HG02759 (cell line): ENCODE measurements at regions not wholly inside any gene's neighbourhood (a gene's known extent, or its start where the extent isn't known, plus 50 kb on each side); places are given as distances from the start of the nearest gene placed in this dataset.
"Not testable (repeated sequence)": the region's sequence is repeated elsewhere in the genome, so short reads cannot be mapped to it uniquely, and the experiment has no call there.

Source experiments
- ATAC-seq: cut with Tn5 transposase; IDR thresholded peaks from one replicate; pipeline ENCODE4 v1.9.1; 2021; ENCODE audit warnings: mild to moderate bottlenecking, moderate library complexity; ENCODE audit not compliant: unreplicated experiment

DNA sequence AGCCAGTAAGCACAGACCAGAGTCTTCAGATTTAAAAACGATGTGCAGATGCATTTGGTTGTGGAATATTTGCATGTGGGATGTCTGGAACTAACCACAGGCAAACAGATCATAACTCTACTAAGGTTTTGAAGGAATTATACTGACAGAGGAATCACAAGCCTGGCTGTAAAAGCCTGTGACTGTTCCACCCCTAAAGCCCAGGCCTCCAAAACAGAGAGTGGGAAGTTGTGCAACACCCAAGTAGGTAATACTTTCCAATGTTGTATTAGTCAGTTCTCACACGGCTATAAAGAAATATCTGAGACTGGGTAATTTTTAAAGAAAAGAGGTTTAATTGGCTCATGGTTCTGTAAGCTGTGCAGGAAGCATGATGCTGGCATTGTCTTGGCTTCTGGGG is 68.1 kb upstream of the DCD start:
- no peak for ATAC-seq

DNA sequence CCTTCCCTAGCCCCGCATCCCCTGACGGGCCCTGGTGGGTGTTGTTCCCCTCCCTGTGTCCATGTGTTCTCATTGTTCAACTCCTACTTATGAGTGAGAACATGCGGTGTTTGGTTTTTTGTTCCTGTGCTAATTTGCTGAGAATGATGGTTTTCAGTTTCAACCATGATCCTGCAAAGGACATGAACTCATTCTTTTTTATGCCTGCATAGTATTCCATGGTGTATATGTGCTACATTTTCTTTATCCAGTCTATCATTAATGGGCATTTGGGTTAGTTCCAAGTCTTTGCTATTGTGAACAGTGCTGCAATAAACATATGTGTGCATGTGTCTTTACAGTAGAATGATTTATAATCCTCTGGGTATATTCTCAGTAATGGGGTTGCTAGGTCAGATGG is 65.7 kb upstream of the DCD start:
- not testable (repeated sequence) for ATAC-seq

DNA sequence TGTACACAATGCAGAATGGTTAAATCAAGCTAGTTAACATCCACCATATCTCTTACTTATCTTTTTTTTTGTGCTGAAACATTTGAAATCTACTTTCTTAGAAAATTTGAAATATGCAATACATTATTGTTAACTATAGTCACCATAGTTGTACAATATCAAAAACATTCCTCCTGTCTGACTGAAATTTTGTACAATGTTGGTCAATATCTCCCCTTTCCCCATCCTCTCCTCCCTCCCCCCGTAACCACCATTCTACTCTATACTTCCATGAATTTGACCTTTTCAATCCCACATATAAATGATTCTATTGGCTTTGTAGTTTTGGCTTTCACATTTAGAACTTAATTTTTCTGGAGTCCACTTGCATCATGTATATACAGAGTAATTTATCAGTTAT is 63.5 kb upstream of the DCD start:
- no peak for ATAC-seq

DNA sequence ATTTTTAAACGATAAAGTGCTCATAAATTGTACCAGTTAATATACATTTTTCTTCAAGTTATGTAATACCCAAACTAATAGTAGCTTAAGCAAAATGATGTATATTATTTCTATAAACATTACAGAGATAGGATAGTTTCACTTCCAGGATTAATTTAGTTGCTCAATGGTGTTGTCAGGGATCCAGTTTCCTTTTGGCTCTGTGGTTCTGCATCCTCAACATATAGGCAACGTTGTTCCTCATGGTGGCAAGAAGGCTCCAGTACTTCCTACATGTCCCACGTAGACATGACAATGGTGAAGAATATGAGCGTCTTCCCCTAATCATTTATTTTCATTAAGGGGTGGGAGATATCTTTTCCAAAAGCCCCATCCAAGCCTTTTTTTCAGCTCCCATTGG is 60.7 kb upstream of the DCD start:
- no peak for ATAC-seq

- ATAC-seq, result no peak
These were observed 56.0 kb upstream of the DCD start for GRCh38 chr12:54704202-54704601.

DNA sequence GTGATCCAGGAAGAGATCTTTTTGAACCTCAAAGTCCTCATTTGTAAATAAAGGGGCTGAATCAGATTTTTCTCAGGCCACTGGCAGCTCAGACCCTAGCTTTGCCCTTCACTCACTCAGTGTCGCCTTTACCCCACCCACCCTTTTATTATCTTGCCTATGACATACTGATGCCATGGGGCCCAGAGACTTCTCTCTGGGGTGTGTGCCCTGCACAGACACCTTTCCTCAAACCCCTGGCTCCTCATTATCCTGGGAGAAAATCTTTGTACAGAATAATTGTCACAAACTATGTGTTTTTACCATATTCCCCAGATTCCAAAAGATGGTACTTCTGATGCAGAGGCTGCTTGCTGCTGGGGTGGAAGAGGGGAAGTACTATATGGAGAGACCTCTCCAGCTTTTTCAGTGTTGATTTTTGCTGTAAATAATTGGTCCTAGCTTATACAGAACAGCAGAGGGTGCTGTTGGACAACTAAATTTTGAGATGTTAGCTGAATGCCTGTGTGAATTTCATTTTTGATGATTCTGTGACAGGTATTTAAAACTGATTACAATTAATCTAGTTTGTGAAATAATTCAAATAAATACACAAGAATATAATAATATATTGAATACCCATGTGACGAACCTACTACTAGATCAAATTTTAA is 53.9 kb upstream of the DCD start:
- no peak for ATAC-seq

DNA sequence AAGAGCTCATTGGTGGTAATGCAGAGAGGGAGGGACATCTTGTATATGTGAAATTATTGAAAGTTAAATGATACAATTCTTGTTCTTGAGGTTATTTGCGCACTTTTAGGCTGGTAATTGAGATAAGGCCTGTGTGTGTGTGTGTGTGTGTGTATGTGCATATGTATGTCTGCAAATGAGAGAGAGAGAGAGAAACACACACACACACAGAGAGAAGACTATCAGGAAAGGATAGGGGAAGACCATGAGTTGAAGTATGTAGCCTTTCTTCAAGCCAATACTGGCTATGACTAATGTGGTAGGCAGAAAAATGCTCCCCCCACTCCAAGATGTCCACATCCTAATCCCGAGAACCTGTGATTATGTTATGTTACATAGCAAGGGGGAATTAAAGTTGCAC is 52.7 kb upstream of the DCD start:
- ATAC-seq, result no peak

DNA sequence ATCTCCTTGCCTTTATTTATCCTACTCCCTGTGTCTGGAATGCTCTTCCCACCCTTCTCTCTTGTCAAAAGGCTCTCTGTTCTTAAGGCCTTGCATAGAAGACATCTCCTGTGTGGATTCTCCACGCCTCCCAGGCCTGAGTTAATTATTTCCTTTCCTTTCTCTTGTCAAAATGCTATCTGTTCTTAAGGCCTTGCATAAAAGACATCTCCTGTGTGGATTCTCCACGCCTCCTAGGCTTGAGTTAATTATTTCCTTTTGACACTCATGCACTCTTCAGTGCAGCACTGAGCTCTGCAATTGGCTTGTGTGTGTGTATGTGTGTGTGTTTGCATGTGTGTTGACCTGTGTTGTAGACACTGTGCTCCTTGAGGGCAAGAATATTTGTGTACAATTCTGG is 52.1 kb upstream of the DCD start:
- no peak for ATAC-seq
